Type B pancreatic cell (in vitro differentiated cells): ENCODE measurements at regions not wholly inside any gene's neighbourhood (a gene's known extent, or its start where the extent isn't known, plus 50 kb on each side); places are given as distances from the start of the nearest gene placed in this dataset.

Experiments
- DNase-seq: peaks from one replicate; pipeline ENCODE4 v3.0.0; 2021; ENCODE audit warnings: mixed read lengths; ENCODE audit not compliant: unreplicated experiment; ENCODE audit errors: extremely low spot score
- H3K27ac Mint-ChIP-seq: 2 replicates; pipeline ENCODE4 v1.8.0; 2021; ENCODE audit warnings: mild to moderate bottlenecking, mixed read lengths
- H3K27me3 Mint-ChIP-seq: 2 replicates; pipeline ENCODE4 v1.8.0; 2021; ENCODE audit warnings: mixed read lengths
- H3K36me3 Mint-ChIP-seq: 2 replicates; pipeline ENCODE4 v1.8.0; 2021; ENCODE audit warnings: mixed read lengths
- H3K4me1 Mint-ChIP-seq: one replicate; pipeline ENCODE4 v1.8.0; 2021; ENCODE audit warnings: mixed read lengths; ENCODE audit not compliant: unreplicated experiment
- H3K4me3 Mint-ChIP-seq: 2 replicates; pipeline ENCODE4 v1.8.0; 2021; ENCODE audit warnings: mild to moderate bottlenecking, mixed read lengths
- H3K9me3 Mint-ChIP-seq: 2 replicates; pipeline ENCODE4 v1.8.0; 2021; ENCODE audit warnings: mixed read lengths
- TF ChIP-seq, protein P1 (sequence below): fragments of 200-600 bp; sonication (generic); conservative IDR thresholded peaks from 2 replicates; pipeline ENCODE4 v1.5.0; 2021; ENCODE audit warnings: antibody characterized with exemption, mild to moderate bottlenecking

DNA sequence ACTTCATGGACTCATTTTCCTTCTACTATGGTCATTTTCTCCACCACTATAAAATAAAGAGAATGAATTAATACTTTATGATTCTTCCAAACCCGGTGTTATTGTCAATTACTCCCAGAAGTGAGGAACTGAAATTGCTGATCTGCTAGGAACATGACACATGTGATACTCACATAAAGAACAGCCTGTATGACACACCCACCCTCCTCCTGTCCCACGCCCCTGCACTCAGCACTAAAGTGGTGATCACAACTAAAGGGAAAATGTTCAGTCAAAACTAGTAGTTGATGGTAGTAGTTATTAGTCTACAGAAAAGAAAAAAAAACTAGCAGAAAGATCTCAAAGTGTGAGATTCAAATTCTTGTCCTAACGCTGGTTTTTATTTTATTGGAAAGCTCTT lies 1508.3 kb downstream of the RAPGEF2 start:
- no peak for DNase-seq
- Mint-ChIP-seq H3K27me3 (no peaks in the 10 kb centered on the region), H3K4me1 (no peaks in the 10 kb centered on the region), H3K4me3 (no peak overlapping the region), H3K27ac (no peak overlapping the region), H3K9me3 (peaks cover 7% of the 10 kb centered on the region), H3K36me3 (no peaks in the 10 kb centered on the region)
- TF ChIP-seq, protein P1, sequence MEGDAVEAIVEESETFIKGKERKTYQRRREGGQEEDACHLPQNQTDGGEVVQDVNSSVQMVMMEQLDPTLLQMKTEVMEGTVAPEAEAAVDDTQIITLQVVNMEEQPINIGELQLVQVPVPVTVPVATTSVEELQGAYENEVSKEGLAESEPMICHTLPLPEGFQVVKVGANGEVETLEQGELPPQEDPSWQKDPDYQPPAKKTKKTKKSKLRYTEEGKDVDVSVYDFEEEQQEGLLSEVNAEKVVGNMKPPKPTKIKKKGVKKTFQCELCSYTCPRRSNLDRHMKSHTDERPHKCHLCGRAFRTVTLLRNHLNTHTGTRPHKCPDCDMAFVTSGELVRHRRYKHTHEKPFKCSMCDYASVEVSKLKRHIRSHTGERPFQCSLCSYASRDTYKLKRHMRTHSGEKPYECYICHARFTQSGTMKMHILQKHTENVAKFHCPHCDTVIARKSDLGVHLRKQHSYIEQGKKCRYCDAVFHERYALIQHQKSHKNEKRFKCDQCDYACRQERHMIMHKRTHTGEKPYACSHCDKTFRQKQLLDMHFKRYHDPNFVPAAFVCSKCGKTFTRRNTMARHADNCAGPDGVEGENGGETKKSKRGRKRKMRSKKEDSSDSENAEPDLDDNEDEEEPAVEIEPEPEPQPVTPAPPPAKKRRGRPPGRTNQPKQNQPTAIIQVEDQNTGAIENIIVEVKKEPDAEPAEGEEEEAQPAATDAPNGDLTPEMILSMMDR, result no peak

DNA sequence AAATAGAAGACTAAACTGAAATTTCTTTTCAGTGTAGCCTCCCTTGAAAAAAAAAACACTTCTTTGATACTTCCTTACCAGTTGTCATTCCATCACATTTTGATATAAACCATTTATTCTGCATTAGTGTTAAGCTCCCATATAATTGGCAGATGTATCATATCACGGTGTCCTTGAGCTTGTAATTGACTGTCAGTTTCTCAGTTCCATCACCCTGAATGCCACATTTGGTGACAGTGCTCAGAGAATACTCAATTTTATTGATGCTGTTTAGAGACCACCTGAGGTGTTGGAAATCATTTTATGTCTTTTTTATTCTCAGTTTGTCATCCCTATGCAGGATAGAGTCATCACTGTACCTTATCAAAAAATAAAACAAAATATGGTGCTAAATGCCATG lies 1528.2 kb downstream of the RAPGEF2 start:
- no peak overlapping the region for H3K27ac Mint-ChIP-seq
- no peak overlapping the region for H3K4me3 Mint-ChIP-seq
- H3K27me3 Mint-ChIP-seq, result no peaks in the 10 kb centered on the region
- no peaks in the 10 kb centered on the region for H3K36me3 Mint-ChIP-seq
- DNase-seq, result no peak
- TF ChIP-seq, protein P1, result no peak
- no peaks in the 10 kb centered on the region for H3K4me1 Mint-ChIP-seq
- H3K9me3 Mint-ChIP-seq, result peaks cover 4% of the 10 kb centered on the region

DNA sequence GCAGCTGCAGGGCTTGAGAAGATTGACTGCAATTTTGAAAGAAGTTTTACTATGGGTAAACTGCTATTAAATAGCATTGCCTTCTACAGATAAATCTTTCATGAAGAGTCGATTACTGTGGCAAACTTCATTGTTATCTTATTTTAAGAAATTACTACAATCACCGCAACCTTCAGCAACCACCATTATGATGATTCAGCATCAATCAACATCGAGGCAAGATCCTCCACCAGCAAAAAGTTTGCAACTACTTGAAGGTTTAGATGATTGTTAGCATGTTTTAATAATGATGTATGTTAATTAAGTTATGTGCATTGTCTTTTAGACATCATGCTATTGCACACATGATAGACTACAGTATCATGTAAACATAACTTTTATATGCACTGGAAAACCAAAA lies 1511.0 kb downstream of the FSTL5 start:
- TF ChIP-seq, protein P1, result no peak
- H3K9me3 Mint-ChIP-seq, result peaks cover 8% of the 10 kb centered on the region
- no peak overlapping the region for H3K27ac Mint-ChIP-seq
- no peaks in the 10 kb centered on the region for H3K36me3 Mint-ChIP-seq
- DNase-seq, result no peak
- no peaks in the 10 kb centered on the region for H3K4me1 Mint-ChIP-seq
- no peak overlapping the region for H3K4me3 Mint-ChIP-seq
- no peaks in the 10 kb centered on the region for H3K27me3 Mint-ChIP-seq

DNA sequence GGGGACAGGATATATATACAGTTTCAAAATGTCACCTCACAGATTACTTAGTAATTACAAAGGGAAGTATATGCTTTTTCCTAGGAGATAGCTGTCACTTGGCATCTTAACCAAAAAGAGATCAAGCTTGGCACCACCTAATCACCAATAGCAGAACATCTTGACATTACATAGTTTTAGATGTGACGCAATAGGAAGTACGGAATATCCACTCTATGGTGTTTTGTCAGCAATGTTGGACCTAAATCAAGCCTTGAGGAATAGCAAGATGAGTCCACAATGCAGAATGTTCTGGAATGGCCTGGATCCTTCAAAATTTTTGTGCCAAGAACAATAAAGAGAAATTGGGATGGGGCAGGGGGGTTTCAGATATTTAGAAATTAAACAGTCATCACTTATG lies 1488.2 kb downstream of the FSTL5 start:
- H3K4me3 Mint-ChIP-seq, result no peak overlapping the region

DNA sequence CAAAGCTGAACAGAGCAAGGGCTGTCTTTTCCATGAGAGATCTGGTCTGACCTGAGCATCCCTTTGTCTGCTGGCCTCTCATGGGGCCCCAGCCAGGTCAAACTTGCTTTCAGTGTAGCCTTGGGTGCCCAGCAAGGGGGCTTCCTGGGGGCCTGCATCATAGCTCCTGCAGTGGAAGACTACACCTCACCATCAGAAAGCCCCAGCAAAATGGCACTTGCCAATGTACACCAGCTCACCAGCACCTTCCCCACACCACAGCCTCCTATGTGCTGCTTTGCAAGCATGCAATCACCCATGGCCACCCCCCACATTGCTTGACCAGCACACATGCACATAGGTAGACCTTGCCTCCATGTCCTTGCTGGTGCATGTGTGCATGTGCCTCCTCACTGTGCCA lies 1478.1 kb downstream of the FSTL5 start:
- no peaks in the 10 kb centered on the region for H3K36me3 Mint-ChIP-seq
- H3K27me3 Mint-ChIP-seq, result no peaks in the 10 kb centered on the region
- TF ChIP-seq, protein P1, result no peak
- no peak overlapping the region for H3K4me3 Mint-ChIP-seq
- no peak for DNase-seq
- H3K27ac Mint-ChIP-seq, result no peak overlapping the region
- H3K9me3 Mint-ChIP-seq, result peaks cover 4% of the 10 kb centered on the region
- no peaks in the 10 kb centered on the region for H3K4me1 Mint-ChIP-seq

More for the DNA sequence above, 1488.2 kb downstream of the FSTL5 start:
- TF ChIP-seq, protein P1, result no peak
- H3K27me3 Mint-ChIP-seq, result no peaks in the 10 kb centered on the region
- no peaks in the 10 kb centered on the region for H3K36me3 Mint-ChIP-seq
- DNase-seq, result no peak
- peaks cover 13% of the 10 kb centered on the region for H3K9me3 Mint-ChIP-seq
- no peak overlapping the region for H3K27ac Mint-ChIP-seq
- no peaks in the 10 kb centered on the region for H3K4me1 Mint-ChIP-seq

DNA sequence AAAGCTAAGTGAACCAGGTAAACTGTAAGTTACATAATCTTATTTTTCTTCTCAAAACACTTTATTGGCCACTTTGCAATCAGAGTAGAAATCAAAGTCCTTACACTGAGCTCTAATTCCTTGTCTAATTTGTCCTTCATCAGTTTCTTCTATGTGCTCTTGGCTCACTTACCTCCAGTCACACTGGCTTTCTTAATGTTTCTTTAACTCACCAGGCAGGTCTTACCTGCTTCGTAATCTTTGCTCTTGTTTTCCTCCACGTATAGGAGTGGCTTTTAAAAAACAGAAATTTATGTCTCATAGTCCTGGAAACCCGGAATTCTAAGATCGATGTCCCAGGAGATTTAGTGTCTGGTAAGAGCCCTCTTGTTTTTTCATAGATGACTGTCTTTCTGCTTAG lies 1462.1 kb downstream of the FSTL5 start:
- H3K4me1 Mint-ChIP-seq, result no peaks in the 10 kb centered on the region
- H3K36me3 Mint-ChIP-seq, result no peaks in the 10 kb centered on the region
- H3K4me3 Mint-ChIP-seq, result peak overlapping the region; percentile 45
- H3K9me3 Mint-ChIP-seq, result peaks cover 12% of the 10 kb centered on the region
- TF ChIP-seq, protein P1, result no peak
- H3K27ac Mint-ChIP-seq, result peak overlapping the region; percentile 73
- no peaks in the 10 kb centered on the region for H3K27me3 Mint-ChIP-seq
- DNase-seq, result no peak
